DOHH2 (cell line): ENCODE measurements at regions not wholly inside any gene's neighbourhood (a gene's known extent, or its start where the extent isn't known, plus 50 kb on each side); places are given as distances from the start of the nearest gene placed in this dataset.

Experiments used
- H3F3A ChIP-seq: fragments of 200-600 bp; sonication (generic), shearing (Covaris generic); 2 replicates; pipeline ENCODE4 v1.6.0; 2016; ENCODE audit warnings: antibody characterized with exemption, mild to moderate bottlenecking; ENCODE audit not compliant: control insufficient read depth, insufficient read depth
- H3K27ac ChIP-seq: fragments of 200-600 bp; sonication (generic); 2 replicates; pipeline ENCODE4 v1.5.1; 2014; ENCODE audit warnings: low read depth, mild to moderate bottlenecking, low read length, moderate library complexity
- H3K27me3 ChIP-seq: fragments of 200-600 bp; sonication (generic); 2 replicates; pipeline ENCODE4 v1.6.1; 2014; ENCODE audit warnings: mild to moderate bottlenecking, low read length, mixed read lengths; ENCODE audit not compliant: control insufficient read depth
- H3K36me3 ChIP-seq: fragments of 200-600 bp; sonication (generic); 2 replicates; pipeline ENCODE4 v1.6.1; 2014; ENCODE audit warnings: mild to moderate bottlenecking, low read length, moderate library complexity, mixed read lengths; ENCODE audit not compliant: control insufficient read depth
- H3K4me1 ChIP-seq: fragments of 200-600 bp; sonication (generic); 2 replicates; pipeline ENCODE4 v1.6.1; 2014; ENCODE audit warnings: mild to moderate bottlenecking, low read length, mixed read lengths; ENCODE audit not compliant: control insufficient read depth
- H3K4me2 ChIP-seq: fragments of 200-600 bp; sonication (generic); 2 replicates; pipeline ENCODE4 v1.6.0; 2014; ENCODE audit warnings: mild to moderate bottlenecking, low read length, moderate library complexity
- H3K4me3 ChIP-seq: fragments of 200-600 bp; sonication (generic); 2 replicates; pipeline ENCODE4 v1.5.1; 2014; ENCODE audit warnings: mild to moderate bottlenecking, low read length, mixed read lengths
- H3K79me2 ChIP-seq: fragments of 200-600 bp; sonication (generic); 2 replicates; pipeline ENCODE4 v1.6.1; 2014; ENCODE audit warnings: mild to moderate bottlenecking, low read length, mixed read lengths; ENCODE audit not compliant: control insufficient read depth
- H3K9me2 ChIP-seq: fragments of 200-600 bp; sonication (generic); replicated peaks from 2 replicates; pipeline ENCODE4 v1.6.1; 2014; ENCODE audit warnings: mild to moderate bottlenecking, low read length, mixed read lengths; ENCODE audit not compliant: control insufficient read depth
- H3K9me3 ChIP-seq: fragments of 200-600 bp; sonication (generic); 2 replicates; pipeline ENCODE4 v1.6.1; 2014; ENCODE audit warnings: antibody characterized with exemption, low read length, mixed read lengths; ENCODE audit not compliant: control insufficient read depth, insufficient read depth
- H4K20me1 ChIP-seq: fragments of 200-600 bp; sonication (generic); 2 replicates; pipeline ENCODE4 v1.6.0; 2014; ENCODE audit warnings: low read depth, mild to moderate bottlenecking, antibody characterized with exemption, low read length, moderate library complexity; ENCODE audit not compliant: control insufficient read depth, insufficient read depth
- EZH2phosphoT487 ChIP-seq: fragments of 200-600 bp; sonication (generic); IDR thresholded peaks from 2 replicates; pipeline ENCODE4 v1.6.1; 2017; ENCODE audit warnings: borderline replicate concordance, mild to moderate bottlenecking, antibody characterized with exemption, low read length, moderate library complexity, mixed read lengths
- TF ChIP-seq, protein P1 (sequence below): fragments of 200-600 bp; sonication (generic); IDR thresholded peaks from one replicate; pipeline ENCODE4 v1.5.1; 2014; ENCODE audit warnings: antibody characterized with exemption, mild to moderate bottlenecking, low read depth, low read length; ENCODE audit not compliant: poor library complexity, severe bottlenecking

DNA sequence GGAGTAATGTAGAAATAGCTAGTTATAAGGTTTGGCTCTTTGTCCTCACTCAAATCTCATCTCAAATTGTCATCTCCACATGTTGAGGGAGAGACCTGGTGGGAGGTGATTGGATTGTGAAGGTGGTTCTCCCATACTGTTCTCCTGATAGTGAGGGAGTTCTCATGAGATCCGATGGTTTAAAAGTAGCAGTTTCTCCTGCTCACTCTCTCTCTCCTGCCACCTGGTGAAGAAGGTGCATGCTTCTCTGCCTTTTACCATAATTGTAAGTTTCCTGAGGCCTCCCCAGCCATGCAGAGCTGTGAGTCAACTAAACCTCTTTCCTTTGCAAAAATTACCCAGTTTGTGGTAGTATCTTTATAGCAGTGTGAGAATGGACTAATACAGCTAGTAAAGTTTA is 849.4 kb downstream of the DACH1 start:
- Histone ChIP-seq H3K4me3 (no peak overlapping the region), H3K4me2 (no peak overlapping the region), H3K36me3 (no peaks in the 10 kb centered on the region), H3K27me3 (no peaks in the 10 kb centered on the region), H3F3A (no peaks in the 10 kb centered on the region), H3K27ac (no peak overlapping the region), H3K4me1 (no peaks in the 10 kb centered on the region), H4K20me1 (no peaks in the 10 kb centered on the region), H3K79me2 (no peaks in the 10 kb centered on the region), H3K9me2 (no peaks in the 10 kb centered on the region), H3K9me3 (no peaks in the 10 kb centered on the region)
- no peak for TF ChIP-seq EZH2phosphoT487
- TF ChIP-seq, protein P1, sequence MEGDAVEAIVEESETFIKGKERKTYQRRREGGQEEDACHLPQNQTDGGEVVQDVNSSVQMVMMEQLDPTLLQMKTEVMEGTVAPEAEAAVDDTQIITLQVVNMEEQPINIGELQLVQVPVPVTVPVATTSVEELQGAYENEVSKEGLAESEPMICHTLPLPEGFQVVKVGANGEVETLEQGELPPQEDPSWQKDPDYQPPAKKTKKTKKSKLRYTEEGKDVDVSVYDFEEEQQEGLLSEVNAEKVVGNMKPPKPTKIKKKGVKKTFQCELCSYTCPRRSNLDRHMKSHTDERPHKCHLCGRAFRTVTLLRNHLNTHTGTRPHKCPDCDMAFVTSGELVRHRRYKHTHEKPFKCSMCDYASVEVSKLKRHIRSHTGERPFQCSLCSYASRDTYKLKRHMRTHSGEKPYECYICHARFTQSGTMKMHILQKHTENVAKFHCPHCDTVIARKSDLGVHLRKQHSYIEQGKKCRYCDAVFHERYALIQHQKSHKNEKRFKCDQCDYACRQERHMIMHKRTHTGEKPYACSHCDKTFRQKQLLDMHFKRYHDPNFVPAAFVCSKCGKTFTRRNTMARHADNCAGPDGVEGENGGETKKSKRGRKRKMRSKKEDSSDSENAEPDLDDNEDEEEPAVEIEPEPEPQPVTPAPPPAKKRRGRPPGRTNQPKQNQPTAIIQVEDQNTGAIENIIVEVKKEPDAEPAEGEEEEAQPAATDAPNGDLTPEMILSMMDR: no peak

DNA sequence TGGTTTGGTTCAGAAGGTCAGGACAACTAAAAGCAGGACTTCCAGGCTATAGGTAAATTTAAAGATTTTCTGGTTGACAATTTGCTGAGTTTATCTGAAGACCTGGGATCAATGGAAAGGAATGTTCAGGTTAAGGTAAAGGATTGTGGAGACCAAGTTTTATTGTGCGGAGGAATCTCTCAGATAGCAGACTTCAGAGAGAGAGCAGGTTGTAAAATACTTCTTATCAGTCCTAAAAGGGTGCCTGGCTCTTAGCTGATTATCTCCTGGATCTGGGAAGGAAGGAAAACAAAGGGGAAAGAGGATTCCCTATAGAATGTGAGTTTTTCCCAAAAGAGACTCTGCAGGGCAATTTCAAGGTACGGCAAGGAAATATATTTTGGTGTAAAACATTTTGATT is 851.5 kb downstream of the DACH1 start:
- H3K4me3 ChIP-seq: no peak overlapping the region
- H3K9me3 ChIP-seq: no peaks in the 10 kb centered on the region
- H3K4me2 ChIP-seq: no peak overlapping the region
- H3K27me3 ChIP-seq: no peaks in the 10 kb centered on the region
- no peaks in the 10 kb centered on the region for H3K36me3 ChIP-seq
- no peak overlapping the region for H3K27ac ChIP-seq
- no peaks in the 10 kb centered on the region for H3K4me1 ChIP-seq
- H3K9me2 ChIP-seq: no peaks in the 10 kb centered on the region
- no peaks in the 10 kb centered on the region for H4K20me1 ChIP-seq
- TF ChIP-seq, protein P1: no peak
- TF ChIP-seq EZH2phosphoT487: no peak
- H3K79me2 ChIP-seq: no peaks in the 10 kb centered on the region
- H3F3A ChIP-seq: no peaks in the 10 kb centered on the region

DNA sequence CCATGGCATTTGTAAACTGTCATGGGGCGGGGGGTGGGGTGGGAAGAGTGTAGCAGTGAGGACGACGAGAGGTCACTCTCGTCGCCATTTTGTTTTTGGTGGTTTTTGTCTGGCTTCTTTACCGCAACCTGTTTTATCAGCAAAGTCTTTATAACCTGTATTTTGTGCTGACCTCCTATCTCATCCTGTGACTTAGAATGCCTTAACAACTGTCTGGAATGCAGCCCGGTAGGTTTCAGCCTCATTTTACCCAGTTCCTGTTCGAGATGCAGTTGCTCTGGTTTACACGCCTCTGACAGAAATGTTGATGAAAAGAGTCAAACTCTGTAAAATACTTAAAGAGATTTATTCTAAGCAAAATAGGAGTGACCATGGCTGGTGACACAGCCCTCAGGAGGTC is 852.0 kb downstream of the DACH1 start:
- no peak for TF ChIP-seq EZH2phosphoT487
- TF ChIP-seq, protein P1: no peak
- H3K27ac ChIP-seq: no peak overlapping the region
- H3K4me2 ChIP-seq: no peak overlapping the region
- H3K79me2 ChIP-seq: no peaks in the 10 kb centered on the region
- H3K4me3 ChIP-seq: no peak overlapping the region
- H3K9me2 ChIP-seq: no peaks in the 10 kb centered on the region
- no peaks in the 10 kb centered on the region for H3K36me3 ChIP-seq
- no peaks in the 10 kb centered on the region for H3K9me3 ChIP-seq
- H3K4me1 ChIP-seq: no peaks in the 10 kb centered on the region
- H3F3A ChIP-seq: no peaks in the 10 kb centered on the region
- no peaks in the 10 kb centered on the region for H3K27me3 ChIP-seq
- no peaks in the 10 kb centered on the region for H4K20me1 ChIP-seq

DNA sequence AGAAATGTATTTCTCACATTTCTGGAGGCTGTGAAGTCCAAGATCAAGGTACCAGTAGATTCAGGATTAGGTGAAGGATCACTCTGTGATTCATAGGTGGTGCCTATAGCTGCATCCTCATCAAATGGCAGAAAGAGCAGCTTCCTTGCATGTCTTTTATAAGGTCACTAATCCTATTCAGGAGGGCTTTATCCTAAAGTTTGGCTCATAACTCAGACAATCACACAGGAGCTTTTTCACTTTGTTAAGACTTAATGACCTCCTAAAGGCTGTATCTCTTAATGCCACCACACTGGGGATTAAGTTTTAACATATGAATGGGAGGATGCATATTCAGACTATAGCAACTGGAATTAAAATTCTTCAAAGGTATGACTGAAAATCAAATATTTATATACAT is 861.1 kb downstream of the DACH1 start:
- H3K27ac ChIP-seq: no peak overlapping the region
- TF ChIP-seq, protein P1: no peak
- no peak for TF ChIP-seq EZH2phosphoT487

More for the DNA sequence above, 861.1 kb downstream of the DACH1 start:
- Histone ChIP-seq H3K27me3 (no peaks in the 10 kb centered on the region), H3K9me3 (no peaks in the 10 kb centered on the region), H3K9me2 (no peaks in the 10 kb centered on the region), H3K4me2 (no peak overlapping the region), H3K79me2 (no peaks in the 10 kb centered on the region), H3K36me3 (no peaks in the 10 kb centered on the region), H3F3A (no peaks in the 10 kb centered on the region), H3K4me1 (no peaks in the 10 kb centered on the region), H3K4me3 (no peak overlapping the region), H4K20me1 (no peaks in the 10 kb centered on the region)
